Transverse colon (tissue), 4 donors: ENCODE measurements at regions not wholly inside any gene's neighbourhood (a gene's known extent, or its start where the extent isn't known, plus 50 kb on each side); places are given as distances from the start of the nearest gene placed in this dataset.

Source experiments
- CTCF ChIP-seq, 5 experiments: fragments of 200-600 bp in 3 of 5; fragments of 450-650 bp in 2 of 5; sonication (generic) in 3 of 5; IDR thresholded peaks; 1 replicate in 2 of 5; 2 replicates in 3 of 5; pipeline ENCODE4 v1.5.1; 2016 to 2017; ENCODE audit warnings: antibody characterized with exemption in 5 of 5, inconsistent platforms in 3 of 5, mild to moderate bottlenecking in 2 of 5, moderate library complexity in 1 of 5
- POLR2A ChIP-seq: fragments of 450-650 bp; IDR thresholded peaks from one replicate; pipeline ENCODE4 v1.6.1; 2016; ENCODE audit warnings: antibody characterized with exemption, mild to moderate bottlenecking, moderate library complexity
- POLR2AphosphoS5 ChIP-seq, 3 donors: sonication (generic); formaldehyde crosslinking; IDR thresholded peaks; one replicate each; pipeline ENCODE4 v1.6.1; 2016; ENCODE audit warnings: antibody characterized with exemption in 3 of 3

GRCh38 chr7:81031996-81032395 lies 113.1 kb upstream of the SEMA3C start:
- TF ChIP-seq CTCF (IDR thresholded peaks at IDR 0.05) (no peak), POLR2A (no peak), POLR2AphosphoS5 (IDR thresholded peaks at IDR 0.05) (no peak)
